A673 (cell line): ENCODE measurements at regions not wholly inside any gene's neighbourhood (a gene's known extent, or its start where the extent isn't known, plus 50 kb on each side); places are given as distances from the start of the nearest gene placed in this dataset.

Experiments used
- BruUV-seq: library from RNA; stranded (reverse); fragments of 400-500 nt; replicated peaks from 2 replicates; lab custom pipeline; 2021; lab: Mats Ljungman, UMichigan
- CTCF ChIA-PET: fragments of 300-600 bp; sonication (Branson Sonifier 250); formaldehyde crosslinking; loops from one replicate; lab custom pipeline; 2022; ENCODE audit warnings: antibody characterized with exemption; lab: Charles Lee
- POLR2A ChIA-PET: fragments of 300-600 bp; sonication (Branson Sonifier 250); formaldehyde crosslinking; loops from one replicate; lab custom pipeline; 2022; ENCODE audit warnings: antibody characterized with exemption; ENCODE audit not compliant: low non-redundant PET; lab: Charles Lee
- DNase-seq: peaks from one replicate; pipeline ENCODE4 v3.0.0-alpha.2; 2015; ENCODE audit warnings: low spot score
- H3K27ac ChIP-seq: fragments of 200-600 bp; sonication (generic); 2 replicates; pipeline ENCODE4 v1.5.1; 2016; ENCODE audit warnings: mixed run types, low read depth, mild to moderate bottlenecking, mixed read lengths, antibody characterized with exemption, low read length; ENCODE audit not compliant: poor library complexity, severe bottlenecking
- H3K27me3 ChIP-seq: fragments of 200-600 bp; sonication (generic); replicated peaks from 2 replicates; pipeline ENCODE4 v1.6.1; 2017; ENCODE audit warnings: mixed run types, low read depth, mild to moderate bottlenecking, mixed read lengths, antibody characterized with exemption, low read length; ENCODE audit not compliant: insufficient read depth, poor library complexity
- H3K36me3 ChIP-seq: fragments of 200-600 bp; sonication (generic); 2 replicates; pipeline ENCODE4 v1.6.1; 2016; ENCODE audit warnings: mixed run types, mild to moderate bottlenecking, mixed read lengths, antibody characterized with exemption, low read length; ENCODE audit not compliant: insufficient read depth, poor library complexity, severe bottlenecking
- H3K4me1 ChIP-seq: fragments of 200-600 bp; sonication (generic); 2 replicates; pipeline ENCODE4 v1.6.1; 2017; ENCODE audit warnings: mixed run types, mild to moderate bottlenecking, mixed read lengths, antibody characterized with exemption, low read length; ENCODE audit not compliant: insufficient read depth, poor library complexity, severe bottlenecking
- H3K4me3 ChIP-seq: fragments of 200-600 bp; sonication (generic); 2 replicates; pipeline ENCODE4 v1.5.1; 2016; ENCODE audit warnings: low read depth, mixed run types, mild to moderate bottlenecking, mixed read lengths, low read length; ENCODE audit not compliant: poor library complexity, severe bottlenecking
- H3K9me3 ChIP-seq: fragments of 200-600 bp; sonication (generic); 2 replicates; pipeline ENCODE4 v1.6.1; 2016; ENCODE audit warnings: mixed run types, low read depth, mild to moderate bottlenecking, mixed read lengths, antibody characterized with exemption, low read length; ENCODE audit not compliant: poor library complexity, severe bottlenecking
- EZH2 ChIP-seq: fragments of 200-600 bp; sonication (generic); IDR thresholded peaks from 2 replicates; pipeline ENCODE4 v1.6.1; 2017; ENCODE audit warnings: borderline replicate concordance, low read depth, mild to moderate bottlenecking, mixed read lengths, antibody characterized with exemption, low read length; ENCODE audit not compliant: poor library complexity, severe bottlenecking
- intact Hi-C: fragments of 100-400 bp; cut with micrococcal nuclease; formaldehyde crosslinking; loops from one replicate; pipeline ENCODE4 v1.10.0; 2022; ENCODE audit not compliant: unreplicated experiment
- TF ChIP-seq, protein P1 (sequence below): fragments of 300-800, 200-600 bp; sonication (generic); conservative IDR thresholded peaks from 2 replicates; pipeline ENCODE4 v1.5.1; 2017; ENCODE audit warnings: low read depth, mild to moderate bottlenecking, antibody characterized with exemption, low read length, moderate library complexity, mixed read lengths

DNA sequence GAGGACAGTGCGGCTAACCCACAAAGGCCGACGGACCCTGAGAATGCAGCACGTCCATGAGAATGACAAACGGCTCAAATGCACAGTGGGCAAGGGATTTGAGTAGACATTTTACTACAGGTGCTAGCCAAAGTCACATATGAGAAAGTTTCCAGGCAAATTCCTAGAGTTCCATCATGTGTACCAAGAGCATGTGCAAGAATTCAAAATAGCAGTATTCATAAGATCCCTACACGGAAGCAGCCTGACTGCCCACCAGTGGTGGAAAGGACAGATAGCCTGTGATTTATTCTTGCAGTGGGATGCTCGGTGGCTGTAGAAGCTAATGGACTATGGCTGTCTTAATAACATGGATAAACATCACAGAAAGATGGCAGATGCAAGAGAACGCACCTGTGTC is 68.0 kb downstream of the RGS12 start:
- no peak overlapping the region for H3K27ac ChIP-seq
- H3K36me3 ChIP-seq, result no peaks in the 10 kb centered on the region
- BruUV-seq, result no TSS peak
- intact Hi-C loops, result no loop called here
- TF ChIP-seq EZH2, result no peak
- TF ChIP-seq, protein P1, sequence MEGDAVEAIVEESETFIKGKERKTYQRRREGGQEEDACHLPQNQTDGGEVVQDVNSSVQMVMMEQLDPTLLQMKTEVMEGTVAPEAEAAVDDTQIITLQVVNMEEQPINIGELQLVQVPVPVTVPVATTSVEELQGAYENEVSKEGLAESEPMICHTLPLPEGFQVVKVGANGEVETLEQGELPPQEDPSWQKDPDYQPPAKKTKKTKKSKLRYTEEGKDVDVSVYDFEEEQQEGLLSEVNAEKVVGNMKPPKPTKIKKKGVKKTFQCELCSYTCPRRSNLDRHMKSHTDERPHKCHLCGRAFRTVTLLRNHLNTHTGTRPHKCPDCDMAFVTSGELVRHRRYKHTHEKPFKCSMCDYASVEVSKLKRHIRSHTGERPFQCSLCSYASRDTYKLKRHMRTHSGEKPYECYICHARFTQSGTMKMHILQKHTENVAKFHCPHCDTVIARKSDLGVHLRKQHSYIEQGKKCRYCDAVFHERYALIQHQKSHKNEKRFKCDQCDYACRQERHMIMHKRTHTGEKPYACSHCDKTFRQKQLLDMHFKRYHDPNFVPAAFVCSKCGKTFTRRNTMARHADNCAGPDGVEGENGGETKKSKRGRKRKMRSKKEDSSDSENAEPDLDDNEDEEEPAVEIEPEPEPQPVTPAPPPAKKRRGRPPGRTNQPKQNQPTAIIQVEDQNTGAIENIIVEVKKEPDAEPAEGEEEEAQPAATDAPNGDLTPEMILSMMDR, result no peak
- peaks cover 6% of the 10 kb centered on the region for H3K9me3 ChIP-seq
- no peak overlapping the region for H3K4me3 ChIP-seq
- DNase-seq, result no peak
- no peaks in the 10 kb centered on the region for H3K27me3 ChIP-seq
- POLR2A ChIA-PET, result no interaction called here
- CTCF ChIA-PET, result no interaction called here
- peaks cover 4% of the 10 kb centered on the region for H3K4me1 ChIP-seq

DNA sequence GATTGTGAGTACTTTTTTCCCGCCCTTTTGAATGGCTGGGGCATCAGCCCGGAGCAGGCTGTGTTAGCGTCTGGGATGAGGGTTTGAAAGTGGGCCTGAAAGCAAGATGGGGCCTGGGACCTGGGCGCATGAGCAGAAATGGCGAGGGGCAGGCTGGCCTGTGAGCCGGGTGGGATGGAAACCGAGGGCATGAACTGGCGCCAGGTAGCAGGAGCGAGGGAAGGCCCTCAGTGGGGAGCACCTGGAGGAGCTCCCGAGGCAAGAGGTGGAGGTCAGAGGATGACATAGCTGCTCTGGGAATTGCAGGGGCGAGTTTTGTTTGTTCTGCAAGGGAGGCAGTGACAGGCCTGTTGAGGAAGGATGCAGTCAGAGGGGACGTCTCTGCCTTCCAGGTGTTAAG is 68.6 kb downstream of the RGS12 start:
- no TSS peak for BruUV-seq

DNA sequence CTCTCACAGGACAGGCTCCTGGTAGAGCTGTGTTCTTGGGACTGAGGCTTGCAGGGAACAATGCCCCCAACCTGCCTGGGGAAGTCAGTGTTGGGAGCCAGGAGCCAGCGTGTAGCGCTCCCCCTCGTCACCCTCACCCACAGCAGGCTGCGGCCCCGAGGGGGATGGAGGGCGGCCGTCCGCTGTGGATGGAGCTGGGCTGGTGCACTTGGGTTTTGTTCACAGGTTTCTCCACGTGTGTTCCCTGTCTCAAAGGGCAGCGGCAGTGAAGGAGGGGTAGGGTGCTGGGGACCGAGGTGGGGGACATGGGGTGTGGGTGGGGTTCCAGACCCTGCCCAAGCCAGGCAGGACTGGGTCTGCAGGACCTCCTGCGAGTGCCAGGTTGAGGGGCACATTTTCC is 69.1 kb downstream of the RGS12 start:
- no peak for DNase-seq
- ChIA-PET POLR2A (no interaction called here), CTCF (no interaction called here)
- Histone ChIP-seq H3K4me1 (peaks cover 4% of the 10 kb centered on the region), H3K36me3 (no peaks in the 10 kb centered on the region), H3K27me3 (no peaks in the 10 kb centered on the region), H3K9me3 (peaks cover 6% of the 10 kb centered on the region), H3K27ac (no peak overlapping the region), H3K4me3 (no peak overlapping the region)
- intact Hi-C loops, result no loop called here
- TF ChIP-seq, protein P1, result no peak
- no peak for TF ChIP-seq EZH2
- BruUV-seq, result no TSS peak

More for the DNA sequence above, 68.6 kb downstream of the RGS12 start:
- CTCF ChIA-PET, result no interaction called here
- Histone ChIP-seq H3K27ac (no peak overlapping the region), H3K4me1 (peaks cover 4% of the 10 kb centered on the region), H3K36me3 (no peaks in the 10 kb centered on the region), H3K9me3 (peaks cover 6% of the 10 kb centered on the region), H3K27me3 (no peaks in the 10 kb centered on the region), H3K4me3 (no peak overlapping the region)
- no peak for DNase-seq
- POLR2A ChIA-PET, result no interaction called here
- TF ChIP-seq EZH2, result no peak
- TF ChIP-seq, protein P1, result no peak
- intact Hi-C loops, result no loop called here
